Hepatocyte (in vitro differentiated cells): ENCODE measurements at regions not wholly inside any gene's neighbourhood (a gene's known extent, or its start where the extent isn't known, plus 50 kb on each side); places are given as distances from the start of the nearest gene placed in this dataset.
A peak's percentile ranks its signal among the peaks of the same experiment; 100 is the strongest.

ENCODE experiments used
- DNase-seq: peaks from one replicate; pipeline ENCODE4 v3.0.0-alpha.2; 2016; ENCODE audit warnings: low spot score
- H2AFZ ChIP-seq: fragments of 200-600 bp; sonication (generic); 2 replicates; pipeline ENCODE4 v1.6.0; 2016; ENCODE audit warnings: antibody characterized with exemption, mild to moderate bottlenecking
- H3K27ac ChIP-seq: fragments of 200-600 bp; sonication (generic); 2 replicates; pipeline ENCODE4 v1.5.1; 2016; ENCODE audit warnings: mild to moderate bottlenecking
- H3K27me3 ChIP-seq: fragments of 200-600 bp; sonication (generic); 2 replicates; pipeline ENCODE4 v1.6.1; 2016
- H3K36me3 ChIP-seq: fragments of 200-600 bp; sonication (generic); replicated peaks from 2 replicates; pipeline ENCODE4 v1.5.1; 2016; ENCODE audit warnings: low read depth; ENCODE audit not compliant: insufficient read depth
- H3K4me1 ChIP-seq: fragments of 200-600 bp; sonication (generic); 2 replicates; pipeline ENCODE4 v1.5.1; 2016; ENCODE audit warnings: mild to moderate bottlenecking, moderate library complexity; ENCODE audit not compliant: insufficient read depth
- H3K4me2 ChIP-seq: fragments of 200-600 bp; sonication (generic); 2 replicates; pipeline ENCODE4 v1.6.0; 2016
- H3K4me3 ChIP-seq: fragments of 200-600 bp; sonication (generic); 2 replicates; pipeline ENCODE4 v1.5.1; 2016; ENCODE audit warnings: mild to moderate bottlenecking
- H3K79me2 ChIP-seq: fragments of 200-600 bp; sonication (generic); 2 replicates; pipeline ENCODE4 v1.6.0; 2017; ENCODE audit warnings: mild to moderate bottlenecking
- H3K9me2 ChIP-seq: fragments of 200-600 bp; sonication (generic); replicated peaks from 2 replicates; pipeline ENCODE4 v1.6.0; 2017; ENCODE audit warnings: mild to moderate bottlenecking; ENCODE audit not compliant: insufficient read depth
- H3K9me3 ChIP-seq: fragments of 200-600 bp; sonication (generic); 2 replicates; pipeline ENCODE4 v1.5.1; 2016; ENCODE audit warnings: low read depth, mild to moderate bottlenecking
- H4K20me1 ChIP-seq: fragments of 200-600 bp; sonication (generic); 2 replicates; pipeline ENCODE4 v1.6.0; 2016; ENCODE audit warnings: mild to moderate bottlenecking; ENCODE audit not compliant: insufficient read depth, poor library complexity, severe bottlenecking
- EZH2 ChIP-seq: fragments of 200-600 bp; sonication (generic); IDR thresholded peaks from 2 replicates; pipeline ENCODE4 v1.6.1; 2016; ENCODE audit warnings: antibody characterized with exemption, mild to moderate bottlenecking, borderline replicate concordance
- EZH2phosphoT487 ChIP-seq: fragments of 200-600 bp; sonication (generic); IDR thresholded peaks from one replicate; pipeline ENCODE4 v1.6.1; 2018; ENCODE audit warnings: antibody characterized with exemption, mild to moderate bottlenecking, low read depth, moderate library complexity; ENCODE audit not compliant: unreplicated experiment, severe bottlenecking
- WGBS: methylation state at CpG from one replicate; pipeline ENCODE4 v1.1.6; 2016; ENCODE audit warnings: low lambda C conversion rate; ENCODE audit errors: missing lambda C conversion rate; 5-methylcytosine and 5-hydroxymethylcytosine counted together
- TF ChIP-seq, protein P1 (sequence below): fragments of 200-600 bp; sonication (generic); IDR thresholded peaks from 2 replicates; pipeline ENCODE4 v1.5.1; 2016; ENCODE audit warnings: antibody characterized with exemption, mild to moderate bottlenecking; ENCODE audit not compliant: poor library complexity

GRCh38 chr20:9903048-9903655 lies 64.3 kb upstream of the PAK5 start:
- no peak overlapping the region for H3K4me2 ChIP-seq
- H2AFZ ChIP-seq: no peak overlapping the region
- TF ChIP-seq EZH2phosphoT487: no peak
- TF ChIP-seq, protein P1, sequence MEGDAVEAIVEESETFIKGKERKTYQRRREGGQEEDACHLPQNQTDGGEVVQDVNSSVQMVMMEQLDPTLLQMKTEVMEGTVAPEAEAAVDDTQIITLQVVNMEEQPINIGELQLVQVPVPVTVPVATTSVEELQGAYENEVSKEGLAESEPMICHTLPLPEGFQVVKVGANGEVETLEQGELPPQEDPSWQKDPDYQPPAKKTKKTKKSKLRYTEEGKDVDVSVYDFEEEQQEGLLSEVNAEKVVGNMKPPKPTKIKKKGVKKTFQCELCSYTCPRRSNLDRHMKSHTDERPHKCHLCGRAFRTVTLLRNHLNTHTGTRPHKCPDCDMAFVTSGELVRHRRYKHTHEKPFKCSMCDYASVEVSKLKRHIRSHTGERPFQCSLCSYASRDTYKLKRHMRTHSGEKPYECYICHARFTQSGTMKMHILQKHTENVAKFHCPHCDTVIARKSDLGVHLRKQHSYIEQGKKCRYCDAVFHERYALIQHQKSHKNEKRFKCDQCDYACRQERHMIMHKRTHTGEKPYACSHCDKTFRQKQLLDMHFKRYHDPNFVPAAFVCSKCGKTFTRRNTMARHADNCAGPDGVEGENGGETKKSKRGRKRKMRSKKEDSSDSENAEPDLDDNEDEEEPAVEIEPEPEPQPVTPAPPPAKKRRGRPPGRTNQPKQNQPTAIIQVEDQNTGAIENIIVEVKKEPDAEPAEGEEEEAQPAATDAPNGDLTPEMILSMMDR: peak; percentile 49
- H4K20me1 ChIP-seq: no peaks in the 10 kb centered on the region
- WGBS: 5% methylated on average over 1 of the region's 1 CpG
- no peaks in the 10 kb centered on the region for H3K9me3 ChIP-seq
- H3K4me3 ChIP-seq: no peak overlapping the region
- H3K9me2 ChIP-seq: no peaks in the 10 kb centered on the region
- H3K4me1 ChIP-seq: no peaks in the 10 kb centered on the region
- no peak overlapping the region for H3K27ac ChIP-seq
- peaks cover 8% of the 10 kb centered on the region for H3K27me3 ChIP-seq
- H3K79me2 ChIP-seq: no peaks in the 10 kb centered on the region
- no peaks in the 10 kb centered on the region for H3K36me3 ChIP-seq
- peak; percentile 16 for DNase-seq

- Histone ChIP-seq H2AFZ (no peak overlapping the region), H3K9me3 (no peaks in the 10 kb centered on the region), H3K27me3 (no peaks in the 10 kb centered on the region), H3K4me1 (peaks cover 4% of the 10 kb centered on the region), H3K4me3 (no peak overlapping the region), H3K36me3 (no peaks in the 10 kb centered on the region), H3K9me2 (no peaks in the 10 kb centered on the region), H3K4me2 (no peak overlapping the region), H4K20me1 (no peaks in the 10 kb centered on the region), H3K79me2 (no peaks in the 10 kb centered on the region), H3K27ac (no peak overlapping the region)
- WGBS: 82% methylated on average over 6 of the region's 6 CpGs
- TF ChIP-seq EZH2 (no peak), EZH2phosphoT487 (no peak)
- TF ChIP-seq, protein P1: no peak
- no peak for DNase-seq
Measured at GRCh38 chr20:9889270-9889981, 50.5 kb upstream of the PAK5 start.
